Loucy (cell line): ENCODE measurements at regions not wholly inside any gene's neighbourhood (a gene's known extent, or its start where the extent isn't known, plus 50 kb on each side); places are given as distances from the start of the nearest gene placed in this dataset.

Source experiments
- CTCF ChIP-seq: fragments of 200-600 bp; sonication (generic); conservative IDR thresholded peaks from 2 replicates; pipeline ENCODE4 v1.5.1; 2014; ENCODE audit warnings: mild to moderate bottlenecking, antibody characterized with exemption, low read length
- EZH2phosphoT487 ChIP-seq: fragments of 200-600 bp; IDR thresholded peaks from 2 replicates; pipeline ENCODE4 v1.6.1; 2018; ENCODE audit warnings: antibody characterized with exemption, mild to moderate bottlenecking, moderate library complexity, borderline replicate concordance

DNA sequence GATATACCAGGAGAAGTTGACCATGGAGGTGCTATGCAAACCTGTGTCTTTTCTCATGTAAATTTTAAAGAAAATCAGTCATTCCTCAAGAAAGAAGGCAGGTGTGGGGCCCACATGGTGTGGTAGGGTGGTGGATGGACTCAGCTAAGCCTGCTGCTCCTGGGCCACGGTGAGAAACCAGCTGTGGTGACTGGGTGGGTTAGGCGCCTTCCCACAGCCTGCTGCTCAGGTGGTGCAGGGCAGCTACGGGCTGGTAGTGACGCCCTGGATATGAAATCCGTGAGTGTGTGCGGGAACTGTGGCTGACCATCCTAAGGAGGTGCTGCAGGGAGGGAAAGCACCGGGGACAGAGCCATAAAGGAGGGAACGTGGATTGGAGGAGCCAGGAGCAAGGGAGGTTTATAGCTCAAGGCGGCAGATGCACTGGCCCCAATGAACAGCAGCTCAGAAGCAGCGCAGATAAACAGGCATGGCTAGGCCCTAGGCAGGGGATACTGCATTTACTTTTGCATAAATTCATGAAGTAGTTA is 408.8 kb downstream of the FUT8 start:
- TF ChIP-seq CTCF: no peak
- TF ChIP-seq EZH2phosphoT487: no peak
